Natural killer cell (primary cell): ENCODE measurements at regions not wholly inside any gene's neighbourhood (a gene's known extent, or its start where the extent isn't known, plus 50 kb on each side); places are given as distances from the start of the nearest gene placed in this dataset.

Experiments used
- ATAC-seq, 3 donors: fragments of 150-1000 bp in 2 of 3; fragments of 200-7000 bp in 1 of 3; cut with Tn5 transposase; 1 replicate in 1 of 3; 2 replicates in 2 of 3; pipeline ENCODE4 v1.10.0; 2021; ENCODE audit warnings: mild to moderate bottlenecking in 2 of 3, moderate library complexity in 2 of 3
- DNase-seq, 2 donors: peaks; one replicate each; pipeline versions ENCODE4 v3.0.0 to v3.0.0-alpha.2; 2013 to 2021; ENCODE audit warnings: mixed read lengths in 1 of 2
- H3K27ac ChIP-seq: one replicate; pipeline ENCODE4 v1.5.1; 2013; ENCODE audit warnings: mild to moderate bottlenecking, low read length
- H3K27me3 ChIP-seq: one replicate; pipeline ENCODE4 v1.6.1; 2013; ENCODE audit warnings: low read length; ENCODE audit not compliant: control insufficient read depth, insufficient read depth
- H3K36me3 ChIP-seq: one replicate; pipeline ENCODE4 v1.6.1; 2013; ENCODE audit warnings: low read length; ENCODE audit not compliant: control insufficient read depth, insufficient read depth
- H3K4me1 ChIP-seq: one replicate; pipeline ENCODE4 v1.6.1; 2013; ENCODE audit warnings: low read length; ENCODE audit not compliant: control insufficient read depth, insufficient read depth
- H3K4me3 ChIP-seq: one replicate; pipeline ENCODE4 v1.5.1; 2013; ENCODE audit warnings: low read length
- H3K9me3 ChIP-seq: one replicate; pipeline ENCODE4 v1.6.1; 2013; ENCODE audit warnings: low read length; ENCODE audit not compliant: control insufficient read depth, insufficient read depth
- H3K27ac Mint-ChIP-seq, 2 donors: one replicate each; pipeline ENCODE4 v1.8.0; 2022; ENCODE audit warnings: mild to moderate bottlenecking in 2 of 2, mixed read lengths in 2 of 2, moderate library complexity in 1 of 2
- H3K27me3 Mint-ChIP-seq, 2 donors: one replicate each; pipeline ENCODE4 v1.8.0; 2022; ENCODE audit warnings: low read depth in 2 of 2, mixed read lengths in 2 of 2
- H3K36me3 Mint-ChIP-seq: one replicate; pipeline ENCODE4 v1.8.0; 2022; ENCODE audit warnings: mixed read lengths
- H3K4me1 Mint-ChIP-seq, 2 donors: one replicate each; pipeline ENCODE4 v1.8.0; 2022; ENCODE audit warnings: mixed read lengths in 2 of 2
- H3K4me3 Mint-ChIP-seq: one replicate; pipeline ENCODE4 v1.8.0; 2022; ENCODE audit warnings: mild to moderate bottlenecking, moderate library complexity, mixed read lengths
- H3K9me3 Mint-ChIP-seq, 2 donors: one replicate each; pipeline ENCODE4 v1.8.0; 2022; ENCODE audit warnings: mixed read lengths in 2 of 2
- CTCF ChIP-seq: fragments of 200-600 bp; IDR thresholded peaks from one replicate; pipeline ENCODE4 v1.8.0; 2022; ENCODE audit warnings: antibody characterized with exemption
- WGBS: methylation state at CpG from one replicate; pipeline ENCODE4 v1.1.7; 2013; ENCODE audit warnings: missing lambda C conversion rate; ENCODE audit not compliant: insufficient coverage; 5-methylcytosine and 5-hydroxymethylcytosine counted together
- intact Hi-C: fragments of 100-400 bp; cut with micrococcal nuclease; formaldehyde crosslinking; loops from one replicate; pipeline ENCODE4 v1.14.2; 2022

GRCh38 chr16:86432048-86432447, 78.3 kb upstream of the FOXF1 start:
- TF ChIP-seq CTCF = no peak
- Mint-ChIP-seq H3K4me3 (no peak overlapping the region), H3K27ac (no peak overlapping the region), H3K9me3 (no peaks in the 10 kb centered on the region), H3K27me3 (peaks cover 0 to 2% of the 10 kb centered on the region in 2 donors), H3K36me3 (no peaks in the 10 kb centered on the region), H3K4me1 (no peaks in the 10 kb centered on the region)
- Histone ChIP-seq H3K27ac (no peak overlapping the region), H3K27me3 (no peaks in the 10 kb centered on the region), H3K9me3 (no peaks in the 10 kb centered on the region), H3K4me1 (no peaks in the 10 kb centered on the region), H3K36me3 (no peaks in the 10 kb centered on the region), H3K4me3 (no peak overlapping the region)
- intact Hi-C loops = no loop called here
- WGBS = 89% methylated on average over 16 of the region's 16 CpGs
- ATAC-seq (no peak), DNase-seq (no peak)

- H3K9me3 ChIP-seq = no peaks in the 10 kb centered on the region
- ATAC-seq = no peak
These were observed 77.6 kb upstream of the FOXF1 start for GRCh38 chr16:86432691-86433090.

GRCh38 chr16:86436466-86437185, 73.7 kb upstream of the FOXF1 start:
- intact Hi-C loops = no loop called here
- no peaks in the 10 kb centered on the region for H3K27me3 ChIP-seq
- H3K4me1 ChIP-seq = no peaks in the 10 kb centered on the region
- H3K27ac ChIP-seq = no peak overlapping the region
- no peak for TF ChIP-seq CTCF
- no peak overlapping the region for H3K4me3 ChIP-seq
- Mint-ChIP-seq H3K27ac (no peak overlapping the region), H3K9me3 (no peaks in the 10 kb centered on the region), H3K4me3 (no peak overlapping the region), H3K36me3 (no peaks in the 10 kb centered on the region), H3K4me1 (no peaks in the 10 kb centered on the region), H3K27me3 (peaks cover 5 to 7% of the 10 kb centered on the region in 2 donors)
- ATAC-seq (no peak), DNase-seq (no peak)
- H3K36me3 ChIP-seq = no peaks in the 10 kb centered on the region
- H3K9me3 ChIP-seq = no peaks in the 10 kb centered on the region
- WGBS = 74% methylated on average over 7 of the region's 7 CpGs

More at GRCh38 chr16:86432691-86433090, 77.6 kb upstream of the FOXF1 start:
- DNase-seq = no peak
- Mint-ChIP-seq H3K4me1 (no peaks in the 10 kb centered on the region), H3K27me3 (peaks cover 0 to 7% of the 10 kb centered on the region in 2 donors), H3K9me3 (no peaks in the 10 kb centered on the region), H3K4me3 (no peak overlapping the region), H3K36me3 (no peaks in the 10 kb centered on the region), H3K27ac (no peak overlapping the region)
- no peaks in the 10 kb centered on the region for H3K27me3 ChIP-seq
- H3K4me3 ChIP-seq = no peak overlapping the region
- intact Hi-C loops = no loop called here
- no peak overlapping the region for H3K27ac ChIP-seq
- H3K36me3 ChIP-seq = no peaks in the 10 kb centered on the region
- H3K4me1 ChIP-seq = no peaks in the 10 kb centered on the region
- 87% methylated on average over 15 of the region's 15 CpGs for WGBS
- TF ChIP-seq CTCF = no peak

GRCh38 chr16:86437348-86437747, 73.0 kb upstream of the FOXF1 start:
- H3K4me3 Mint-ChIP-seq = no peak overlapping the region

More at GRCh38 chr16:86437348-86437747, 73.0 kb upstream of the FOXF1 start:
- Histone ChIP-seq H3K27me3 (no peaks in the 10 kb centered on the region), H3K4me3 (no peak overlapping the region), H3K36me3 (no peaks in the 10 kb centered on the region), H3K4me1 (no peaks in the 10 kb centered on the region), H3K9me3 (no peaks in the 10 kb centered on the region), H3K27ac (no peak overlapping the region)
- H3K27me3 Mint-ChIP-seq = peaks cover 5 to 7% of the 10 kb centered on the region in 2 donors
- H3K27ac Mint-ChIP-seq = no peak overlapping the region
- DNase-seq (no peak), ATAC-seq (no peak)
- no peaks in the 10 kb centered on the region for H3K9me3 Mint-ChIP-seq
- no peak for TF ChIP-seq CTCF
- intact Hi-C loops = no loop called here
- 79% methylated on average over 3 of the region's 3 CpGs for WGBS
- H3K36me3 Mint-ChIP-seq = no peaks in the 10 kb centered on the region
- no peaks in the 10 kb centered on the region for H3K4me1 Mint-ChIP-seq
